Esophagus squamous epithelium (tissue), 5 donors: ENCODE measurements at regions not wholly inside any gene's neighbourhood (a gene's known extent, or its start where the extent isn't known, plus 50 kb on each side); places are given as distances from the start of the nearest gene placed in this dataset.
"Not testable (repeated sequence)": the region's sequence is repeated elsewhere in the genome, so short reads cannot be mapped to it uniquely, and the experiment has no call there.

Experiments used
- DNase-seq: peaks from one replicate; lab custom pipeline; 2025; lab: John Stamatoyannopoulos, UW
- H3K27ac ChIP-seq, 4 donors: fragments of 200-600 bp; sonication (generic); one replicate each; pipeline ENCODE4 v1.5.1; 2016 to 2019; ENCODE audit warnings: mild to moderate bottlenecking in 1 of 4
- H3K27me3 ChIP-seq, 4 donors: fragments of 200-600 bp; sonication (generic); 1 replicate in 3 of 4; 2 replicates in 1 of 4; pipeline versions ENCODE4 v1.5.1 to v1.6.0; 2017 to 2021; ENCODE audit warnings: antibody characterized with exemption in 1 of 4
- H3K36me3 ChIP-seq, 3 donors: fragments of 200-600 bp; sonication (generic); one replicate each; pipeline ENCODE4 v1.5.1; 2016 to 2019
- H3K4me1 ChIP-seq, 3 donors: fragments of 200-600 bp; sonication (generic); one replicate each; pipeline ENCODE4 v1.5.1; 2017 to 2019
- H3K4me3 ChIP-seq, 4 donors: fragments of 200-600 bp; sonication (generic); 1 replicate in 3 of 4; 2 replicates in 1 of 4; pipeline ENCODE4 v1.5.1; 2016 to 2019; ENCODE audit warnings: mild to moderate bottlenecking in 2 of 4, moderate library complexity in 1 of 4
- H3K9me3 ChIP-seq, 3 donors: fragments of 200-600 bp; sonication (generic); one replicate each; pipeline ENCODE4 v1.5.1; 2016 to 2019
- CTCF ChIP-seq, 6 experiments: fragments of 450-650 bp in 4 of 6; fragments of 200-600 bp in 2 of 6; sonication (generic) in 2 of 6; IDR thresholded peaks; one replicate each; pipeline ENCODE4 v1.5.1; 2016 to 2019; ENCODE audit warnings: antibody characterized with exemption in 6 of 6, mild to moderate bottlenecking in 4 of 6, moderate library complexity in 4 of 6
- POLR2A ChIP-seq, 4 donors: fragments of 450-650 bp; IDR thresholded peaks; one replicate each; pipeline ENCODE4 v1.6.1; 2017; ENCODE audit warnings: antibody characterized with exemption in 4 of 4, mild to moderate bottlenecking in 4 of 4, moderate library complexity in 3 of 4
- WGBS, 2 donors: methylation state at CpG; one replicate each; pipeline ENCODE4 v1.1.5; 2018; 5-methylcytosine and 5-hydroxymethylcytosine counted together
- intact Hi-C: fragments of 100-400 bp; cut with DNase I; formaldehyde crosslinking; loops from one replicate; pipeline ENCODE4 v1.15.0; 2022
- donor health status: DM: yes; HTN: yes; CAD: no.

- intact Hi-C loops: no loop called here
- Histone ChIP-seq H3K27ac (no peak overlapping the region), H3K36me3 (no peaks in the 10 kb centered on the region), H3K4me3 (no peak overlapping the region), H3K4me1 (no peaks in the 10 kb centered on the region), H3K27me3 (no peaks in the 10 kb centered on the region), H3K9me3 (no peaks in the 10 kb centered on the region)
- TF ChIP-seq POLR2A (IDR thresholded peaks at IDR 0.05) (no peak), CTCF (IDR thresholded peaks at IDR 0.05) (no peak)
- DNase-seq: no peak
- WGBS, 2 donors: 63 to 65% methylated on average over 1 of the region's 1 CpG
Measured at GRCh38 chrX:87402256-87402655, 115.3 kb upstream of the KLHL4 start.

- H3K27me3 ChIP-seq: no peaks in the 10 kb centered on the region
- no peaks in the 10 kb centered on the region for H3K9me3 ChIP-seq
- intact Hi-C loops: no loop called here
- H3K36me3 ChIP-seq: no peaks in the 10 kb centered on the region
- no peak overlapping the region for H3K4me3 ChIP-seq
- 68 to 77% methylated on average over 3 to 4 of the region's 4 CpGs for WGBS, 2 donors
- TF ChIP-seq CTCF (IDR thresholded peaks at IDR 0.05) (no peak), POLR2A (IDR thresholded peaks at IDR 0.05) (no peak)
- no peaks in the 10 kb centered on the region for H3K4me1 ChIP-seq
- no peak overlapping the region for H3K27ac ChIP-seq
- DNase-seq: no peak
Measured at GRCh38 chrX:87403551-87403950, 114.1 kb upstream of the KLHL4 start.

- no peak for DNase-seq
- Histone ChIP-seq H3K4me1 (no peaks in the 10 kb centered on the region), H3K36me3 (no peaks in the 10 kb centered on the region), H3K4me3 (no peak overlapping the region), H3K27me3 (no peaks in the 10 kb centered on the region), H3K9me3 (no peaks in the 10 kb centered on the region), H3K27ac (peak overlapping the region in 2 of 4 donors; percentile 21 to 48)
- 33 to 53% methylated on average over 3 to 7 of the region's 7 CpGs for WGBS, 2 donors
- no peak for TF ChIP-seq CTCF (IDR thresholded peaks at IDR 0.05)
- no peak for TF ChIP-seq POLR2A (IDR thresholded peaks at IDR 0.05)
- intact Hi-C loops: no loop called here
Measured at GRCh38 chrX:87409113-87409841, 108.3 kb upstream of the KLHL4 start.

- intact Hi-C loops: no loop called here
- DNase-seq: no peak
- H3K9me3 ChIP-seq: no peaks in the 10 kb centered on the region
- H3K36me3 ChIP-seq: no peaks in the 10 kb centered on the region
- TF ChIP-seq CTCF (IDR thresholded peaks at IDR 0.05): no peak
- TF ChIP-seq POLR2A (IDR thresholded peaks at IDR 0.05): no peak
- no peak overlapping the region for H3K27ac ChIP-seq
- 71% methylated on average over 2 of the region's 3 CpGs; no CpG with 5 or more reads in 1 of the 2 donors for whole genome bisulfite sequencing, 2 donors
- no peak overlapping the region for H3K4me3 ChIP-seq
- H3K4me1 ChIP-seq: no peaks in the 10 kb centered on the region
- no peaks in the 10 kb centered on the region for H3K27me3 ChIP-seq
Measured at GRCh38 chrX:87425618-87426017, 92.0 kb upstream of the KLHL4 start.

- TF ChIP-seq CTCF (IDR thresholded peaks at IDR 0.05): no peak
- no peak for TF ChIP-seq POLR2A (IDR thresholded peaks at IDR 0.05)
- no peak overlapping the region for H3K4me3 ChIP-seq
- intact Hi-C loops: no loop called here
- H3K4me1 ChIP-seq: no peaks in the 10 kb centered on the region
- whole genome bisulfite sequencing, 2 donors: 50 to 54% methylated on average over 4 of the region's 4 CpGs
- DNase-seq: no peak
- H3K27ac ChIP-seq: no peak overlapping the region
- peaks cover 0 to 7% (median 0%) of the 10 kb centered on the region in 3 donors for H3K9me3 ChIP-seq
- no peaks in the 10 kb centered on the region for H3K27me3 ChIP-seq
- H3K36me3 ChIP-seq: no peaks in the 10 kb centered on the region
Measured at GRCh38 chrX:87434618-87435017, 83.0 kb upstream of the KLHL4 start.

- H3K4me3 ChIP-seq, H3K27ac ChIP-seq, H3K27me3 ChIP-seq, H3K4me1 ChIP-seq, H3K36me3 ChIP-seq, intact Hi-C loops, DNase-seq, H3K9me3 ChIP-seq: not testable (repeated sequence)
- WGBS, 2 donors: 87% methylated on average over 3 of the region's 10 CpGs; no CpG with 5 or more reads in 1 of the 2 donors
Measured at GRCh38 chrX:87448613-87449012, 69.0 kb upstream of the KLHL4 start.

- intact Hi-C loops, H3K9me3 ChIP-seq, DNase-seq, H3K27me3 ChIP-seq, H3K27ac ChIP-seq, H3K4me3 ChIP-seq, H3K4me1 ChIP-seq, H3K36me3 ChIP-seq: not testable (repeated sequence)
- no CpG with 5 or more reads among the region's 23 CpGs for WGBS, 2 donors
Measured at GRCh38 chrX:87465757-87466156, 51.8 kb upstream of the KLHL4 start.
